Osteocyte (in vitro differentiated cells): ENCODE measurements at regions not wholly inside any gene's neighbourhood (a gene's known extent, or its start where the extent isn't known, plus 50 kb on each side); places are given as distances from the start of the nearest gene placed in this dataset.

Experiments used
- DNase-seq: peaks from one replicate; pipeline ENCODE4 v3.0.0; 2021; ENCODE audit warnings: mixed read lengths; ENCODE audit not compliant: unreplicated experiment; ENCODE audit errors: extremely low spot score
- H3K27ac Mint-ChIP-seq: one replicate; pipeline ENCODE4 v1.8.0; 2021; ENCODE audit warnings: mild to moderate bottlenecking, mixed read lengths; ENCODE audit not compliant: unreplicated experiment
- H3K27me3 Mint-ChIP-seq: one replicate; pipeline ENCODE4 v1.8.0; 2021; ENCODE audit warnings: mixed read lengths; ENCODE audit not compliant: unreplicated experiment
- H3K36me3 Mint-ChIP-seq: one replicate; pipeline ENCODE4 v1.8.0; 2021; ENCODE audit warnings: mixed read lengths; ENCODE audit not compliant: unreplicated experiment
- H3K4me1 Mint-ChIP-seq: one replicate; pipeline ENCODE4 v1.8.0; 2021; ENCODE audit warnings: mixed read lengths; ENCODE audit not compliant: unreplicated experiment
- H3K4me3 Mint-ChIP-seq: one replicate; pipeline ENCODE4 v1.8.0; 2021; ENCODE audit warnings: mild to moderate bottlenecking, moderate library complexity, mixed read lengths; ENCODE audit not compliant: unreplicated experiment
- H3K9me3 Mint-ChIP-seq: one replicate; pipeline ENCODE4 v1.8.0; 2021; ENCODE audit warnings: mixed read lengths; ENCODE audit not compliant: unreplicated experiment
- CTCF ChIP-seq: fragments of 200-600 bp; sonication (generic); IDR thresholded peaks from 2 replicates; pipeline ENCODE4 v1.5.0; 2021; ENCODE audit warnings: antibody characterized with exemption, mild to moderate bottlenecking, moderate library complexity

DNA sequence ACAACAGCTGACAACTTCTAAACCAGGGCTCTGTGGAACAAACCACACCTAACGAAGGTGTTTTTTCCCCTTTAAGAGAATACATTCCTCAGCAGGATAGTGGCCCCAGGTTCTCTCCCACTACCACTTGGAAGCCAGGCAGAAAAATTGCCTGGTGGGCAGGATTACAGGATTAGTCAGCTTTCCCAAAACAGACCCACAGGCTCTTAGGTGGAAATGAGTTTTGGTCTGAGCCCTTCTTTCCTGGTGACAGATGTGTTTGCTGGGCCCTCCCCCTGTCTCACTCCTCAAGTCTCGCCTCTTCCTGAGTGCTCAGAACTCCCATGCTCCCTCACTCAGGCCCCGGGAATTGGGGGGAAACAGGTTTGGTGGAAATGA is 139.4 kb upstream of the HAAO start:
- H3K4me1 Mint-ChIP-seq: peaks cover 76% of the 10 kb centered on the region
- TF ChIP-seq CTCF: no peak
- no peak overlapping the region for H3K27ac Mint-ChIP-seq
- no peaks in the 10 kb centered on the region for H3K36me3 Mint-ChIP-seq
- H3K27me3 Mint-ChIP-seq: no peaks in the 10 kb centered on the region
- no peaks in the 10 kb centered on the region for H3K9me3 Mint-ChIP-seq
- no peak for DNase-seq
- no peak overlapping the region for H3K4me3 Mint-ChIP-seq

GRCh38 chr2:42931146-42931817 is 138.9 kb upstream of the HAAO start:
- Mint-ChIP-seq H3K36me3 (no peaks in the 10 kb centered on the region), H3K4me3 (no peak overlapping the region), H3K27me3 (no peaks in the 10 kb centered on the region), H3K9me3 (no peaks in the 10 kb centered on the region), H3K4me1 (peaks cover 75% of the 10 kb centered on the region), H3K27ac (no peak overlapping the region)
- DNase-seq: no peak
- peak; percentile 40 for TF ChIP-seq CTCF

GRCh38 chr2:42930025-42930581 is 137.7 kb upstream of the HAAO start:
- H3K27ac Mint-ChIP-seq: peak overlapping the region; percentile 69
- H3K27me3 Mint-ChIP-seq: no peaks in the 10 kb centered on the region
- H3K4me1 Mint-ChIP-seq: peaks cover 84% of the 10 kb centered on the region
- no peaks in the 10 kb centered on the region for H3K9me3 Mint-ChIP-seq
- H3K36me3 Mint-ChIP-seq: no peaks in the 10 kb centered on the region
- peak overlapping the region; percentile 0 for H3K4me3 Mint-ChIP-seq
- DNase-seq: no peak
- TF ChIP-seq CTCF: no peak

DNA sequence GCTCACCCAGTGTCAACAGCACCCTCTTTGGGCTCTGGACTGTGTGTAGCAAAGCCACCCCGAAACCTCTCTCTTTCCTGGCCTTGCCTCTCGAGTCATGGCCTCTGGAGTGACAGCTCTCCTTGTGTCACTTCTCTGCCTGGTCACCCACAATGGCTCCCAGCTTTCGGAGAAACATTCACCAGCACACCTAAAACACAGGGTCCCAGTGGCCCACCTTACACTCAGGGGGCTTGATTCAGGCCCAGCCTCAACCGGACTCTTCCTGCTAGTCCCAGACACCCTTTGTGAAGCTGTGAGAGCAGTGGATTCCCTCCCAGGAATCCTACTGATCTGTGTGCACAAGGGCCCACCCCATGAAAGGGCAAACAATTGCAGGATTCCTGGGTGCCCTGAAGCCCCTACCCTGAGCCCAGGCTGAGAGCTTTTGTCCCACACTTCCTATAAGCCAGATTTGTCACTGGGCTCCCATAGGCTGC is 137.2 kb upstream of the HAAO start:
- DNase-seq: no peak
- Mint-ChIP-seq H3K27ac (peak overlapping the region; percentile 69), H3K27me3 (no peaks in the 10 kb centered on the region), H3K4me3 (no peak overlapping the region), H3K36me3 (no peaks in the 10 kb centered on the region), H3K4me1 (peaks cover 88% of the 10 kb centered on the region), H3K9me3 (no peaks in the 10 kb centered on the region)
- TF ChIP-seq CTCF: no peak

DNA sequence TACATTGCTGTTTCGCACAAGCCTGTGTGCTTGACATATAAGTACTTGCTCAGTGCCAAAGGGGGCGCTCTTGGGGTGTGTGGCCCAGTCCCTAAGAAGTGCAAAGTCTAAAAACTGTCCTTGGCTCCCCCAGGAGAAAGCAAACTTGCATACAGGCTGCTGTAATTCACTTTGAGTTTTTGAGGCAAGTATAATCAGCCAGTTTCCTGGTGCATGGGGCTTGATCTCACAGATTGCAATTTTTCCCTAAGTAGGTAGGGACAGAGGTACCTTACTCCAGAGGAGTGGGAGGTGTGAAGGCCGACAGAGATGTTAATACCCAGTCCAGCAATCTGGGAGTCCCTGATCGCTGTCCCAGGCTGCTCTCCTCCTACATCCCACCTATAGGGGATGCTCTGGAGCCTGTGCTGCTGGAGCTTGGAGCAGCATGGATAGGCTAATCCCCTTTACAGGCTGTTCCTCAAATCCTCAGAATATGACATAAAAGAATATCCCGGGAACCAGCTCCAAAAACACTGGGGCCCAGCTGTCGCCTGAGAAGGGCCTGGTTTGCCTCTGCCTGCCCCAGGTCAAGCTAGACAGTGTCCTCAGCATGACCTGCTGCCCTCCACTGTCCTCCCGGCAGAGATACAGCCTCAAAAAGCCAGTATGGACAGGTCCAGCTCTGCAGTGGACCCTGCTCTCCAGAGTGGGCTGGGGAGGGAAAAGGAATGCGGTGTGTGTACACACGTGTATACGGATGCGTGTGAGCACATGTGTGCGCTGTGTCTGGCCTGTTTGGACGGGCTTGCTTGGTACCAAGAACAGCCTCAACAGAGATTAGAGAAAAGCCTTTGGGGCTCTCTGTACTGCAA is 136.5 kb upstream of the HAAO start:
- H3K4me1 Mint-ChIP-seq: peaks cover 88% of the 10 kb centered on the region
- no peaks in the 10 kb centered on the region for H3K9me3 Mint-ChIP-seq
- no peak overlapping the region for H3K4me3 Mint-ChIP-seq
- peak; percentile 49 for TF ChIP-seq CTCF
- no peak for DNase-seq
- peak overlapping the region; percentile 69 for H3K27ac Mint-ChIP-seq
- H3K36me3 Mint-ChIP-seq: no peaks in the 10 kb centered on the region
- no peaks in the 10 kb centered on the region for H3K27me3 Mint-ChIP-seq
